Fibroblast of skin of back (primary cell): ENCODE measurements at regions not wholly inside any gene's neighbourhood (a gene's known extent, or its start where the extent isn't known, plus 50 kb on each side); places are given as distances from the start of the nearest gene placed in this dataset.
"Not testable (repeated sequence)": the region's sequence is repeated elsewhere in the genome, so short reads cannot be mapped to it uniquely, and the experiment has no call there.

Experiments used
- DNase-seq: peaks from one replicate; pipeline ENCODE4 v3.0.0-alpha.2; 2013

DNA sequence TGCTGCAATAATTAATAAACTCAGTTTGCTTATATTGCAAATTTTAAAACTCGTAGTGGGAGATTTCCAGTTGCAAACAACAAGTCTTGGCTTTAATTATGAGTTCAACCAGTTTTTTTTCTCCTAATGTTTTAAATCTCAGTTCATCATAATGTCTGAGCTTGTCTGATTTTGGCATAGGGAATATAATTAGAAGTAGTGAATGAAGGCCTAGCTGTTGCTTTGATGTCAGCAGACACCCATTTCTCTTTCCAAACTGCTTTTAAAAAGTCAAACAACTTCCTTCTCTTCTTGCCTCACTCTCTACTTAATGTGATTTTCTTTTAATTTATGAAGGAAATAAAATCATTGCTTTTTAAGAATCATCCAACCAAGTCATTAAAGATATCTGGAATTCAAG is 1462.1 kb downstream of the DPP10 start:
- no peak for DNase-seq

DNA sequence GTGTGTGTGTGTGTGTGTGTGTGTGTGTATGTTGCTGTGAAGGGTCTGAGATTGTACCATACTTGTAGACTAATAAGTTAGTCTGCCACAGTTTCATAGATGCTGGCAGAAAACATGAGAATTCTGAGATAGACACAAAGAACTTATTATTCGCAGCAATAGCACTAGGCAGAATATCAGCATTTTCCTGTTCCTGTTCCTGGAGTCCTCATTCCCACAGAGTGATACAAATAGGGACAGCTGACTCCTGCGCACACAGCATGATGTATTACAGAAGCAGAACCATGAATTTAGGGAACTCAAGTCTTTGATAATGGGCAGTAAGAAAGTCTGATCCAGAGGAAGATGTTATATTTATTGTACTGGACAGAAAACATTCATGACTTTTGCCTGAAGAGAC is 1466.3 kb downstream of the DPP10 start:
- DNase-seq = no peak

GRCh38 chr2:115910270-115910669 is 1467.8 kb downstream of the DPP10 start:
- DNase-seq = no peak

GRCh38 chr2:115913921-115914320 is 1471.5 kb downstream of the DPP10 start:
- no peak for DNase-seq

- no peak for DNase-seq
These were observed 1479.1 kb downstream of the DPP10 start for GRCh38 chr2:115921541-115921940.

GRCh38 chr2:115939902-115940301 is 1497.5 kb downstream of the DPP10 start:
- peak; percentile 19 for DNase-seq

GRCh38 chr2:115942800-115943199 is 1500.4 kb downstream of the DPP10 start:
- no peak for DNase-seq

DNA sequence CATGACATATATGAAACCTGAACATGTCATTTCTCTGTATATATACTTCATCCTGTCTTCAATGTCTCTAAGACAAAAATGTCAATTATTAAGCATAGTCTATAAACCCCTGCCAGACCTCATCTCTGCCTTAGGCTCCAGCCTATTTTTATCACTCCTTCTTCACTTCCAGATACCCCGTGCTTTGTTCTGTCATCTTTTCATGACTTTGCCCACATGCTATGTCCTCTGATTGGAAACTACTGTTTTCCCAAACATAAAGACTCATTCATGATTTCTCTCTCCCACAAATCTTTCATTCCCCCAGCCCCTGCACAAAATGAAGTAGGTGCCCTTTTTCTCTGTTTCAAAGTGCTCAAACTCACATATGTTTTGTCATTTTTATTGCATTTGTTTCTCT is 1503.9 kb downstream of the DPP10 start:
- DNase-seq = no peak

GRCh38 chr2:115946891-115947290 is 1504.5 kb downstream of the DPP10 start:
- DNase-seq = no peak

DNA sequence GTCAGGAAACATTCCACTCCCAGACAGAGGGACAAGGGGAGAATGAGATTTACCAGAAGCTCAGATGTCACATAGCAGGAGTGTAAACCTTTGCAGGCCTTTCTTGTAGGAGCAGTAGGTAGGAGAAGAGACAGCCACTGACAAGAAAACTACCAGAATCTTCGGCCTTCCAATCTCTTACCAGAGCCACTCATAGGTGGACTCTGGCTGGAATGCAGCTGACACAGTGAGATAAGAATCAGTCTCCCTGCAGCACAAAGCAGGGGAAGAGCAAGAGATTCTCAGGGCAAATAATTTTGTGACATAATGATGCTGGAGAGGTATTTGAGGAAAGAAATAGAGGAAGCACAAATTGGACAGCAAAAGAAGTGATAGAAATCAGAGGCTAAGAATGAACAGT is 1534.5 kb downstream of the DPP10 start:
- no peak for DNase-seq

- DNase-seq = no peak
These were observed 1556.6 kb downstream of the DPP10 start for GRCh38 chr2:115999039-115999438.

- DNase-seq = no peak
These were observed 1580.6 kb downstream of the DPP10 start for GRCh38 chr2:116023026-116023425.

DNA sequence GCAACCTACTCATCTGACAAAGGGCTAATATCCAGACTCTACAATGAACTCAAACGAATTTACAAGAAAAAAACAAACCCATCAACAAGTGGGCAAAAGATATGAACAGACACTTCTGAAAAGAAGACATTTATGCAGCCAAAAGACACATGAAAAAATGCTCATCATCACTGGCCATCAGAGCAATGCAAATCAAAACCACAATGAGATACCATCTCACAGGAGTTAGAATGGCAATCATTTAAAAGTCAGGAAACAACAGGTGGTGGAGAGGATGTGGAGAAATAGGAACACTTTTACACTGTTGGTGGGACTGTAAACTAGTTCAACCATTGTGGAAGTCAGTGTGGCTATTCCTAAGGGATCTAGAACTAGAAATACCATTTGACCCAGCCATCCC is 1596.3 kb downstream of the DPP10 start:
- DNase-seq = not testable (repeated sequence)

GRCh38 chr2:116042530-116042929 is 1600.1 kb downstream of the DPP10 start:
- no peak for DNase-seq

DNA sequence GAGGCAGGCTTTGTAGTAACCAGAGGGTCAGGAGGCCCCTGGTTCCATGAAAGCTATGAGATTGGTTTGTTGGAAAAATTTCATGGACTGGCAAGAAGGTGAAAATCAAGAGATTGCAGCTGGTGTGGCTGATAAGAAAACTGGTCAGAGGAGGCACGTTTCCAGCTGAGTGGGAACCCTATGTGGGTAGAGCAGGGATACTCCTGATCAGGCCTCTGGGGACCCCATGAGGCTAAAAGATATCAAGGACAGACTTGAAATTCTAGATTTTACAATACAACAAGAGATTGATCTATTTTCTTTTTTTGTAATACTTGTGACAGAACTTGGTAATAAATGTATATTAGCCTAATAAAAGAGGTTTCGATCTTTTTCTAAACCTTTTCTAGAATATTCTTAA is 1615.1 kb downstream of the DPP10 start:
- no peak for DNase-seq

GRCh38 chr2:116061023-116061422 is 1618.6 kb downstream of the DPP10 start:
- no peak for DNase-seq

GRCh38 chr2:116073731-116074130 is 1631.3 kb downstream of the DPP10 start:
- DNase-seq = no peak

DNA sequence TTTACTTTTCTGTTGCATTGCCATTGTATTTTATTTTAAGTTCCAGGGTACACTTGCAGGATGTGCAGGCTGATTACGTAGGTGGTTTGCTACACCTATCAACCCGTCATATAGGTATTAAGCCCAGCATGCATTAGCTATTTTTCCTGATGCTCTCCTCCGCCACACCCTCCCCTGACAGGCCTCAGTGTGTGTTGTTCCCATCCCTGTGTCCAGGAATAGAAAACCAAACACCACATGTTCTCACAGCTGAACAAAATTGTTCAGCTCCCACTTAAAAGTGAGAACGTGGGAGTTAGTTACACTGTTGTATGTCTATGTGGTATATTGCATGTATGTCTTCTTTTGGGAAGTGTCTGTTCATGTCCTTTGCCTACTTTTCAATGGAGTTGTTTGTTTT is 1631.7 kb downstream of the DPP10 start:
- DNase-seq = no peak

GRCh38 chr2:116088236-116088635 is 1645.8 kb downstream of the DPP10 start:
- no peak for DNase-seq

DNA sequence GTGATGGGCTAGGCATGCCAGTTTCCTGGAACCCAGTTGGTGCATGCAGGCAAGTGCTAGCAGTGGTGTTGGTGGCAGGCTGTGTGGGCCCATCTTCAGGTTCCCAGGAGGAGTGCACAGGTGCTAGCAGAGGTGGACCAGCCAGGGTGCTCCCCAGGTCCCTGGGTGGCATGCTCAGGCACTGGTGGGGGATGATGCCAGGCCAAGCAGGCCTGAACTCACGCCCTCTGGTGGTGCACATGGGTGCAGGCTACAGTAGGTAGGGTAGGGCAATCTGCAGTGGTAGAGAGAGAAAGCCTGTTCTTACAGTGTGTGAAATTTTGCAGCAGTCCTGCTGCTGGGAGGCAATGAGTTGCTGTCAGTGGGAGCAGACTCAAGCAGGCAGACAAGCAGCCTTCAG is 1651.8 kb downstream of the DPP10 start:
- no peak for DNase-seq

DNA sequence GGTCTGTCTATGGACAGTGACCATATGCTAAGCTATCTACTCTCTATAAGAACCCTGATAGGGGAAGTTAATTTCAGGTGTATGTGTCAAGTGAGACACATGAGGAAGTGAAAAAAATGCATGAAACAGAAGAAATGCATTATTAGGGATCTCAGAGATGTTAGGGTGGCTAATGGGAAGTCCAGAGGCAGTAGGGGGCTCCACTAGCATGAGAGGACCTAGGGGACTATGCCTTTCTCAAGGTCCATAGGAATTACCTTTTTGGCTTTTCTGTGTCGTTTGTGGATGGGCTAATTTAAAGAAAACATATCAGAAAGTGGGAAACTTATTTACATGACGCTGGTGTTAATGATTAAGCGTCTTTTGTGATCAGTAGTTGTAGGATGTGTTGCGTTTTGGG is 1653.2 kb downstream of the DPP10 start:
- no peak for DNase-seq

DNA sequence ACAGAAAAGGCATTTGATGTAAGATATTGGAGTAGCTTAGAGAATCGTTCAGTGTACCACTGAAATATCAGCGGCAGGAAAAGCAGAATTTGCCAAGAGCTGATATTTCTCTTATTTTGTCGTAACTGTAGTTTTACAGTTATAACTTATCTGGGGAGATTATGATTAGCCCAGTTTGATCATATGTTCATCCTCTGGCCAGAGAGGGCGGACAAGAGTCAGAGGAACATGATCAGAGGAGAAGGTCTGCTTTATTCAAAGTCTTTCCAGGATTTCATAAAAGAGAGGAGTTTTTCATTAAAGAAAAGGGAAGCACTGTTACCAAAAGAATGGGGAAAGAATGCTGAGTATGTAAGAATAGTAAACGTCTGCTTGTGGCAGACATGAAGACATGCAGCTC is 1655.6 kb downstream of the DPP10 start:
- DNase-seq = no peak

DNA sequence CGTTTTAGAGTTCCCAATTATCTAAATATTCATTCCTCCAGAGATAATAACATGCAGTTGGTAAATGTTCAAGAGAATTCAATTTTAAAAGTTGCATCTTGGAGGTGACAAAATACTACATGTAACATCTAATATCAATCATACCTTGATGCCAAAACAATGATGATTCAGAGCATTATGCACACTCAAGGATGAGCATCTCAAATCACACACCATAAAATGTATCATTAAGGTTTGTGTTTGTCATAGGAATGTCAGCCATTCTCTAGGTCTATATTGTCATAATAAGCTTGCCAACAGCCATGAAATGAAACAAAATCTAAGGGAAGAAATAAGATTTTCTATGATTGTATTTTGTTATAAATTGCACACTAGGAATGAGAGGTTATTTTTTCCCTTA is 1667.0 kb downstream of the DPP10 start:
- DNase-seq = no peak

- DNase-seq = no peak
These were observed 1675.4 kb downstream of the DPP10 start for GRCh38 chr2:116117845-116118244.

GRCh38 chr2:116132833-116133232 is 1681.7 kb upstream of the DDX18 start:
- DNase-seq = no peak

DNA sequence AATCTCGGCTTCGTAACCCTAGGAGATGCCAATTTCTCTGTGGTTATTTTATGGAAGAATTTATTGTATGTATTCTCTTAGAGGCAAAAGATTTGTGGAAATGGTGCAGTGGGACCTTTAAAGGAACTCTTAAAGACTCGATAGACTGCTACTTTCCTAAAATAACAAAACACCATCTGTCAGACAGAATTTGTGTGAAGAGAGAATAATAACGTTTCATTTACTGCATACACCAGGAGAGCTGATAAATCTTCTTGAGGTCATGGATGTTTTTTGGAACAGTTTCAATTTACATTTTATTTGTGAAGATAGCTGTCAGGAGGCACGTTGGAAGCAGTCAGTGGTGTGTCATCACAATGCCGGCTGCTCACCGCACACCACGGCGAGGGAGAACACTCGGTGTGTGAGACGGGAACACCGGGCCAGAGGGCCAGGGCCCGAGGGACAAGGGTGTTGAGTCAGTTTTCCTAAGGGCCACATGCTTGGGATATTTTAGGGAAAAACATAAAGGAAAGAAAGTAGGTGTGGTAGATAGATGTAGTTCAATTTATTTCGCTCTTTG is 1681.0 kb upstream of the DDX18 start:
- DNase-seq = no peak
